IMR-90 (cell line): ENCODE measurements at regions not wholly inside any gene's neighbourhood (a gene's known extent, or its start where the extent isn't known, plus 50 kb on each side); places are given as distances from the start of the nearest gene placed in this dataset.

Experiments
- ATAC-seq: fragments of 200-7000 bp; cut with Tn5 transposase; 2 replicates; pipeline ENCODE4 v1.9.1; 2020; ENCODE audit warnings: low read depth, mild to moderate bottlenecking, moderate library complexity
- BruUV-seq: library from RNA; stranded (reverse); fragments of 400-500 nt; replicated peaks from 2 replicates; lab custom pipeline; 2021; lab: Mats Ljungman, UMichigan
- CTCF ChIA-PET: fragments of 300-600 bp; formaldehyde crosslinking; extraction: SDS; loops from one replicate; lab custom pipeline; 2021; ENCODE audit warnings: antibody characterized with exemption; lab: Yijun Ruan, JAX
- POLR2A ChIA-PET: fragments of 300-600 bp; sonication (Branson Sonifier 250); formaldehyde crosslinking; loops from one replicate; lab custom pipeline; 2022; ENCODE audit warnings: antibody characterized with exemption; ENCODE audit not compliant: unreplicated experiment; lab: Charles Lee
- DNase-seq: peaks from one replicate; pipeline ENCODE4 v3.0.0; 2013
- H2AFZ ChIP-seq: replicated peaks from 2 replicates; pipeline ENCODE3; 2013; ENCODE audit warnings: low read length, mild to moderate bottlenecking; ENCODE audit not compliant: poor library complexity
- H2AK5ac ChIP-seq: 2 replicates; pipeline ENCODE4 v1.6.1; 2013; ENCODE audit warnings: low read depth, low read length, inconsistent platforms
- H2AK9ac ChIP-seq: replicated peaks from 2 replicates; pipeline ENCODE3; 2013; ENCODE audit warnings: mild to moderate bottlenecking, low read depth, low read length, moderate library complexity; ENCODE audit not compliant: poor library complexity
- H2BK120ac ChIP-seq: 2 replicates; pipeline ENCODE4 v1.6.1; 2013; ENCODE audit warnings: low read depth, low read length, inconsistent platforms
- H2BK15ac ChIP-seq: 3 replicates; pipeline ENCODE4 v1.6.1; 2013; ENCODE audit warnings: low read depth, low read length, inconsistent platforms
- H2BK20ac ChIP-seq: 2 replicates; pipeline ENCODE4 v1.6.1; 2013; ENCODE audit warnings: low read depth, mild to moderate bottlenecking, inconsistent platforms, low read length, moderate library complexity
- H2BK5ac ChIP-seq: 2 replicates; pipeline ENCODE4 v1.6.1; 2013; ENCODE audit warnings: mild to moderate bottlenecking, low read depth, low read length, inconsistent platforms; ENCODE audit not compliant: poor library complexity, severe bottlenecking
- H3K14ac ChIP-seq: replicated peaks from 2 replicates; pipeline ENCODE4 v1.6.1; 2013; ENCODE audit warnings: low read depth, low read length, inconsistent platforms
- H3K18ac ChIP-seq: 2 replicates; pipeline ENCODE4 v1.6.1; 2013; ENCODE audit warnings: low read depth, low read length, control low read depth
- H3K23ac ChIP-seq: 2 replicates; pipeline ENCODE4 v1.6.1; 2013; ENCODE audit warnings: low read depth, low read length, inconsistent platforms
- H3K27ac ChIP-seq: 2 replicates; pipeline ENCODE4 v1.5.1; 2013; ENCODE audit warnings: mild to moderate bottlenecking, control low read depth, low read length; ENCODE audit not compliant: insufficient read depth
- H3K27me3 ChIP-seq: 2 replicates; pipeline ENCODE4 v1.6.1; 2013; ENCODE audit warnings: low read length; ENCODE audit not compliant: control insufficient read depth, insufficient read depth
- H3K36me3 ChIP-seq: 2 replicates; pipeline ENCODE4 v1.6.1; 2013; ENCODE audit warnings: low read length, mixed read lengths; ENCODE audit not compliant: control insufficient read depth, insufficient read depth
- H3K4ac ChIP-seq: 2 replicates; pipeline ENCODE4 v1.6.1; 2013; ENCODE audit warnings: low read depth, low read length, inconsistent platforms
- H3K4me1 ChIP-seq: 2 replicates; pipeline ENCODE4 v1.6.1; 2013; ENCODE audit warnings: low read length, mixed read lengths; ENCODE audit not compliant: control insufficient read depth, insufficient read depth
- H3K4me2 ChIP-seq: 2 replicates; pipeline ENCODE4 v1.6.1; 2013; ENCODE audit warnings: low read depth, mild to moderate bottlenecking, control low read depth, low read length, moderate library complexity
- H3K4me3 ChIP-seq: 2 replicates; pipeline ENCODE4 v1.5.1; 2013; ENCODE audit warnings: low read depth, mild to moderate bottlenecking, control low read depth, low read length, moderate library complexity; ENCODE audit not compliant: insufficient read depth
- H3K56ac ChIP-seq: 2 replicates; pipeline ENCODE4 v1.6.1; 2013; ENCODE audit warnings: low read length, inconsistent platforms; ENCODE audit not compliant: insufficient read depth; ENCODE audit errors: extremely low read depth
- H3K79me1 ChIP-seq, 2 experiments: 2 replicates each; pipeline ENCODE4 v1.6.1; 2013; ENCODE audit warnings: low read length in 2 of 2, inconsistent platforms in 1 of 2, low read depth in 1 of 2
- H3K9ac ChIP-seq: 2 replicates; pipeline ENCODE4 v1.6.1; 2013; ENCODE audit warnings: low read depth, low read length, control low read depth
- H3K9me1 ChIP-seq: 2 replicates; pipeline ENCODE4 v1.6.1; 2013; ENCODE audit warnings: low read length, inconsistent platforms; ENCODE audit not compliant: insufficient read depth
- H3K9me3 ChIP-seq: 2 replicates; pipeline ENCODE4 v1.6.1; 2013; ENCODE audit warnings: low read length; ENCODE audit not compliant: control insufficient read depth, insufficient read depth
- H4K20me1 ChIP-seq: 2 replicates; pipeline ENCODE4 v1.6.1; 2013; ENCODE audit warnings: low read length, inconsistent platforms; ENCODE audit not compliant: insufficient read depth
- H4K5ac ChIP-seq: 2 replicates; pipeline ENCODE4 v1.6.1; 2013; ENCODE audit warnings: mild to moderate bottlenecking, low read depth, low read length, control low read depth
- H4K8ac ChIP-seq, 2 experiments: 2 replicates each; pipeline ENCODE4 v1.6.1; 2013; ENCODE audit warnings: low read depth in 2 of 2, low read length in 2 of 2, control low read depth in 1 of 2, inconsistent platforms in 1 of 2
- H4K91ac ChIP-seq: 2 replicates; pipeline ENCODE4 v1.6.1; 2013; ENCODE audit warnings: low read depth, low read length, inconsistent platforms; ENCODE audit not compliant: insufficient read depth
- FOS ChIP-seq: fragments of 150-350 bp; IDR thresholded peaks from 2 replicates; pipeline ENCODE4 v1.6.1; 2016; ENCODE audit warnings: low read depth, low read length
- MAFK ChIP-seq: IDR thresholded peaks from 2 replicates; pipeline ENCODE4 v1.6.1; 2012; ENCODE audit warnings: low read depth, low read length, improper control_type of control experiment
- MAZ ChIP-seq: IDR thresholded peaks from 2 replicates; pipeline ENCODE4 v1.6.1; 2012; ENCODE audit warnings: low read depth, mild to moderate bottlenecking, low read length, improper control_type of control experiment, moderate library complexity, borderline replicate concordance
- POLR2A ChIP-seq: IDR thresholded peaks from 2 replicates; pipeline ENCODE4 v1.6.1; 2012; ENCODE audit warnings: mild to moderate bottlenecking, low read depth, low read length
- RFX5 ChIP-seq: IDR thresholded peaks from 2 replicates; pipeline ENCODE4 v1.8.0; 2012; ENCODE audit warnings: low read depth, mild to moderate bottlenecking, low read length, moderate library complexity
- WGBS, 2 experiments: methylation state at CpG; one replicate each; pipeline versions ENCODE4 v1.1.5 to v1.1.7; 2013; ENCODE audit warnings: missing lambda C conversion rate in 2 of 2; ENCODE audit not compliant: insufficient read length in 1 of 2; ENCODE audit errors: extremely low coverage in 2 of 2; 5-methylcytosine and 5-hydroxymethylcytosine counted together
- dilution Hi-C: fragments of 300-500 bp; cut with HindIII; formaldehyde crosslinking; loops from one replicate; pipeline ENCODE4 v1.14.3; 2018; ENCODE audit warnings: low sequenced_read_pairs; ENCODE audit not compliant: unreplicated experiment
- in situ Hi-C: fragments of 300-500 bp; cut with MboI; formaldehyde crosslinking; loops from 3 replicates; pipeline ENCODE4 v1.14.3; 2019; ENCODE audit warnings: low sequenced_read_pairs, inconsistent platforms, mixed read lengths
- intact Hi-C: fragments of 100-400 bp; cut with micrococcal nuclease; formaldehyde crosslinking; loops from 2 replicates; pipeline ENCODE4 v1.10.0; 2022
- TF ChIP-seq, protein P1 (sequence below): fragments of 150-350 bp; IDR thresholded peaks from 2 replicates; pipeline ENCODE4 v1.6.1; 2017; ENCODE audit warnings: mild to moderate bottlenecking, antibody characterized with exemption, low read length, low read depth

DNA sequence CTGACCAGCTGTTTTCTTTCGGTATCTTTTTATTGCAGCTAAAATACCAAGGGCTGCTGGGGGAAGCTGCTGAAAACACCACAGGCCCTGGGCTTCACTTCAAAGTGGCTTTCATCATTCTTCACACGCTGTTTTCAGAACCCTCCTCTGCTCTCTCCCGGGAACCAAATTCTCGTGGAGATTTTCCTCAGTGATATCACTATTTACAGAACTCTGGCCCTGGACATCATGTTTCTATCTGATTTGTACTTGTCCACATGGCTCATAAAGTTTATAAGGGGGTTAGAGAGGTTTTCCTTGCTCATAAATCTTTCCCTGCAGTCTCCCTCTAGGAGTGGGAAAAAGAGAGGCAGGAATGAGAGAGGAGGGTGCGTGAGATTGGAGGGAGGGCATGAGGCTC is 177.4 kb upstream of the NPVF start:
- dilution Hi-C loops (no loop called here), in situ Hi-C loops (no loop called here), intact Hi-C loops (no loop called here)
- Histone ChIP-seq H2BK5ac (no peak overlapping the region), H2BK120ac (no peak overlapping the region), H2AK5ac (no peak overlapping the region), H2BK20ac (no peak overlapping the region), H3K36me3 (no peaks in the 10 kb centered on the region), H2BK15ac (no peak overlapping the region), H3K4me2 (no peak overlapping the region), H3K4me3 (no peak overlapping the region), H3K27me3 (no peaks in the 10 kb centered on the region; the same call in 1 of the 2 replicates), H3K4ac (no peak overlapping the region), H3K23ac (no peak overlapping the region), H4K8ac (no peak overlapping the region), H4K5ac (no peak overlapping the region), H2AFZ (no peak overlapping the region), H4K91ac (no peak overlapping the region), H3K18ac (no peak overlapping the region), H3K4me1 (no peaks in the 10 kb centered on the region), H2AK9ac (no peak overlapping the region), H3K79me1 (no peaks in the 10 kb centered on the region), H3K14ac (no peak overlapping the region), H3K27ac (no peak overlapping the region), H3K9me3 (no peaks in the 10 kb centered on the region), H3K9me1 (no peaks in the 10 kb centered on the region), H3K56ac (no peak overlapping the region), H3K9ac (no peak overlapping the region), H4K20me1 (no peaks in the 10 kb centered on the region)
- POLR2A ChIA-PET: no interaction called here
- no TSS peak for BruUV-seq
- WGBS, 2 experiments: 0% methylated on average over 1 of the region's 5 CpGs; no CpG with 5 or more reads in 1 of the 2 experiments
- TF ChIP-seq POLR2A: no peak
- no peak for TF ChIP-seq MAFK
- no peak for TF ChIP-seq FOS
- TF ChIP-seq, protein P1, sequence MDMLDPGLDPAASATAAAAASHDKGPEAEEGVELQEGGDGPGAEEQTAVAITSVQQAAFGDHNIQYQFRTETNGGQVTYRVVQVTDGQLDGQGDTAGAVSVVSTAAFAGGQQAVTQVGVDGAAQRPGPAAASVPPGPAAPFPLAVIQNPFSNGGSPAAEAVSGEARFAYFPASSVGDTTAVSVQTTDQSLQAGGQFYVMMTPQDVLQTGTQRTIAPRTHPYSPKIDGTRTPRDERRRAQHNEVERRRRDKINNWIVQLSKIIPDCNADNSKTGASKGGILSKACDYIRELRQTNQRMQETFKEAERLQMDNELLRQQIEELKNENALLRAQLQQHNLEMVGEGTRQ: no peak
- TF ChIP-seq MAZ: no peak
- TF ChIP-seq RFX5: no peak
- CTCF ChIA-PET: no interaction called here
- DNase-seq: no peak
- ATAC-seq: no peak
